ENCODE measurements at regions not wholly inside any gene's neighbourhood (a gene's known extent, or its start where the extent isn't known, plus 50 kb on each side); places are given as distances from the start of the nearest gene placed in this dataset.

GRCh38 chrX:115472131-115472530 is 88.8 kb upstream of the PLS3 start:
- H3K9me3 ChIP-seq = no peaks in the 10 kb centered on the region
- H3K27ac ChIP-seq = no peak overlapping the region
- TF ChIP-seq POLR2AphosphoS5 (IDR thresholded peaks at IDR 0.05) (no peak), POLR2A (IDR thresholded peaks at IDR 0.05) (no peak), CTCF (IDR thresholded peaks at IDR 0.05) (no peak)
- no peaks in the 10 kb centered on the region for H3K4me1 ChIP-seq
- intact Hi-C loops (cut with DNase I; ENCODE audit: low total_unique reads) = no loop called here
- no peak overlapping the region for H3K4me3 ChIP-seq
- H3K36me3 ChIP-seq = no peaks in the 10 kb centered on the region
- H3K27me3 ChIP-seq = peaks cover 0 to 20% of the 10 kb centered on the region in 2 donors
- no peak for DNase-seq (ENCODE audit: low spot score in 2 of 2)

GRCh38 chrX:115486510-115486909 is 74.5 kb upstream of the PLS3 start:
- intact Hi-C loops (cut with DNase I; ENCODE audit: low total_unique reads) = no loop called here
- Histone ChIP-seq H3K27ac (no peak overlapping the region), H3K4me3 (no peak overlapping the region), H3K4me1 (no peaks in the 10 kb centered on the region), H3K9me3 (peaks cover 0 to 4% of the 10 kb centered on the region in 2 donors), H3K36me3 (no peaks in the 10 kb centered on the region), H3K27me3 (peaks cover 0 to 15% of the 10 kb centered on the region in 2 donors)
- TF ChIP-seq CTCF (IDR thresholded peaks at IDR 0.05) (no peak), POLR2A (IDR thresholded peaks at IDR 0.05) (no peak), POLR2AphosphoS5 (IDR thresholded peaks at IDR 0.05) (no peak)
- no peak for DNase-seq (ENCODE audit: low spot score in 2 of 2)

GRCh38 chrX:115487608-115488007 is 73.4 kb upstream of the PLS3 start:
- peaks cover 0 to 4% of the 10 kb centered on the region in 2 donors for H3K9me3 ChIP-seq
- H3K36me3 ChIP-seq = no peaks in the 10 kb centered on the region
- no peak for DNase-seq (ENCODE audit: low spot score in 2 of 2)
- H3K27ac ChIP-seq = no peak overlapping the region
- no peaks in the 10 kb centered on the region for H3K4me1 ChIP-seq
- H3K4me3 ChIP-seq = no peak overlapping the region
- peaks cover 0 to 10% of the 10 kb centered on the region in 2 donors for H3K27me3 ChIP-seq
- intact Hi-C loops (cut with DNase I; ENCODE audit: low total_unique reads) = no loop called here
- TF ChIP-seq POLR2A (IDR thresholded peaks at IDR 0.05) (no peak), POLR2AphosphoS5 (IDR thresholded peaks at IDR 0.05) (no peak), CTCF (IDR thresholded peaks at IDR 0.05) (no peak)

- H3K27ac ChIP-seq = peak overlapping the region in 1 of 2 donors; percentile 17
- DNase-seq (ENCODE audit: low spot score in 2 of 2) = no peak
- intact Hi-C loops (cut with DNase I; ENCODE audit: low total_unique reads) = no loop called here
- no peak overlapping the region for H3K4me3 ChIP-seq
- no peaks in the 10 kb centered on the region for H3K36me3 ChIP-seq
- TF ChIP-seq POLR2AphosphoS5 (IDR thresholded peaks at IDR 0.05) (no peak), POLR2A (IDR thresholded peaks at IDR 0.05) (no peak), CTCF (IDR thresholded peaks at IDR 0.05) (no peak)
- H3K27me3 ChIP-seq = peaks cover 0 to 33% of the 10 kb centered on the region in 2 donors
- H3K9me3 ChIP-seq = peaks cover 0 to 4% of the 10 kb centered on the region in 2 donors
- no peaks in the 10 kb centered on the region for H3K4me1 ChIP-seq
These were observed 70.2 kb upstream of the PLS3 start for GRCh38 chrX:115490814-115491213.

- H3K27ac ChIP-seq = peak overlapping the region in 1 of 2 donors; percentile 54
These were observed 69.2 kb upstream of the PLS3 start for GRCh38 chrX:115491766-115492165.

More at GRCh38 chrX:115491766-115492165, 69.2 kb upstream of the PLS3 start:
- intact Hi-C loops (cut with DNase I; ENCODE audit: low total_unique reads) = no loop called here
- Histone ChIP-seq H3K4me3 (no peak overlapping the region), H3K27me3 (peaks cover 0 to 40% of the 10 kb centered on the region in 2 donors), H3K4me1 (no peaks in the 10 kb centered on the region), H3K9me3 (no peaks in the 10 kb centered on the region), H3K36me3 (no peaks in the 10 kb centered on the region)
- DNase-seq (ENCODE audit: low spot score in 2 of 2) = no peak
- no peak for TF ChIP-seq CTCF (IDR thresholded peaks at IDR 0.05)
- TF ChIP-seq POLR2A (IDR thresholded peaks at IDR 0.05) = no peak
- no peak for TF ChIP-seq POLR2AphosphoS5 (IDR thresholded peaks at IDR 0.05)
